Heart right ventricle (tissue), 16 donors: ENCODE measurements at regions not wholly inside any gene's neighbourhood (a gene's known extent, or its start where the extent isn't known, plus 50 kb on each side); places are given as distances from the start of the nearest gene placed in this dataset.

Experiments used
- ATAC-seq, 8 donors: fragments of 200-7000 bp; cut with Tn5 transposase; one replicate each; pipeline ENCODE4 v1.9.1; 2020; ENCODE audit warnings: mild to moderate bottlenecking in 8 of 8, moderate library complexity in 8 of 8, moderate number of reproducible peaks in 1 of 8
- DNase-seq, 2 donors: peaks; one replicate each; pipeline ENCODE4 v3.0.0-alpha.2; 2020
- H3K27ac ChIP-seq, 10 donors: fragments of 200-600 bp; sonication (generic) in 2 of 10; one replicate each; pipeline versions ENCODE4 v1.5.0 to v1.8.0; 2020 to 2022; ENCODE audit warnings: mild to moderate bottlenecking in 3 of 10
- H3K27me3 ChIP-seq, 7 donors: fragments of 200-600 bp; one replicate each; pipeline ENCODE4 v1.8.0; 2021 to 2022; ENCODE audit warnings: mild to moderate bottlenecking in 2 of 7
- H3K36me3 ChIP-seq, 9 donors: fragments of 200-600 bp; sonication (generic) in 1 of 9; one replicate each; pipeline versions ENCODE4 v1.5.0 to v1.8.0; 2020 to 2022; ENCODE audit warnings: mild to moderate bottlenecking in 2 of 9
- H3K4me1 ChIP-seq, 9 donors: fragments of 200-600 bp; sonication (generic) in 1 of 9; one replicate each; pipeline versions ENCODE4 v1.5.0 to v1.8.0; 2020 to 2022; ENCODE audit warnings: mild to moderate bottlenecking in 4 of 9
- H3K4me3 ChIP-seq, 10 donors: fragments of 200-600 bp; sonication (generic) in 2 of 10; one replicate each; pipeline versions ENCODE4 v1.5.0 to v1.8.0; 2020 to 2022; ENCODE audit warnings: mild to moderate bottlenecking in 7 of 10, moderate library complexity in 2 of 10
- H3K9me3 ChIP-seq, 11 donors: fragments of 200-600 bp in 10 of 11; sonication (generic) in 2 of 11; one replicate each; pipeline versions ENCODE4 v1.5.0 to v1.8.0; 2013 to 2022; ENCODE audit warnings: mild to moderate bottlenecking in 2 of 11, control low read depth in 1 of 11, moderate library complexity in 1 of 11
- WGBS, 2 donors: extraction: QIAGEN DNeasy Blood & Tissue Kit; methylation state at CpG; one replicate each; pipeline ENCODE4 v1.1.7; 2013; ENCODE audit warnings: inconsistent platforms in 1 of 2; 5-methylcytosine and 5-hydroxymethylcytosine counted together
- intact Hi-C, 10 donors: fragments of 100-400 bp; cut with DNase I; formaldehyde crosslinking; loops; one replicate each; pipeline versions ENCODE4 v1.11.1 to v1.14.2; 2022
- TF ChIP-seq, protein P1 (sequence below), 9 donors: fragments of 200-600 bp; sonication (generic) in 2 of 9; IDR thresholded peaks; one replicate each; pipeline versions ENCODE4 v1.5.0 to v1.8.0; 2021 to 2022; ENCODE audit warnings: antibody characterized with exemption in 9 of 9, mild to moderate bottlenecking in 5 of 9, moderate library complexity in 1 of 9
- donor health status: Arrhythmogenic right ventricular cardiomyopathy.
- donor health status: ischemic (EF 13 %, LVEDD 7.1; RV severe dilation, severe dysfunction).
- donor health status: healthy with polysubstance abuse.
- donor health status: DM: no; HTN: yes; CAD: no.
- donor health status: DM: no; HTN: no; CAD: no.
- donor health status: ischemic (EF 25% LVEDD 6.9; RV normal size, moderate dysfunction).
- donor health status: ischemic (EF 25% LVEDD 5.7; RV mildly dilated, moderate dysfunction).
- donor health status: healthy.
- donor health status: DM: yes; HTN: yes; CAD: no.
- donor health status: Ischemic cardiomyopathy.
- donor health status: ischemic (EF 35%, LVEDD 5.7; RV mildly dilated, moderate dysfunction).
- donor health status: nonischemic (EF 11% LVEDD 7.7; RV severe dilation, severe dysfunction).
- donor health status: DM: yes; HTN: yes; CAD: no.
- donor health status: PGD.
- donor health status: ischemic (EF 29% LVEDD 5.4; RV normal size, mild dysfunction).
- donor health status: nonischemic (EF 23%, LVEDD 6.1; RV moderate dilation, normal function).

GRCh38 chr2:146523196-146523595, 1321.6 kb upstream of the ACVR2A start:
- H3K9me3 ChIP-seq: no peaks in the 10 kb centered on the region
- TF ChIP-seq, protein P1, sequence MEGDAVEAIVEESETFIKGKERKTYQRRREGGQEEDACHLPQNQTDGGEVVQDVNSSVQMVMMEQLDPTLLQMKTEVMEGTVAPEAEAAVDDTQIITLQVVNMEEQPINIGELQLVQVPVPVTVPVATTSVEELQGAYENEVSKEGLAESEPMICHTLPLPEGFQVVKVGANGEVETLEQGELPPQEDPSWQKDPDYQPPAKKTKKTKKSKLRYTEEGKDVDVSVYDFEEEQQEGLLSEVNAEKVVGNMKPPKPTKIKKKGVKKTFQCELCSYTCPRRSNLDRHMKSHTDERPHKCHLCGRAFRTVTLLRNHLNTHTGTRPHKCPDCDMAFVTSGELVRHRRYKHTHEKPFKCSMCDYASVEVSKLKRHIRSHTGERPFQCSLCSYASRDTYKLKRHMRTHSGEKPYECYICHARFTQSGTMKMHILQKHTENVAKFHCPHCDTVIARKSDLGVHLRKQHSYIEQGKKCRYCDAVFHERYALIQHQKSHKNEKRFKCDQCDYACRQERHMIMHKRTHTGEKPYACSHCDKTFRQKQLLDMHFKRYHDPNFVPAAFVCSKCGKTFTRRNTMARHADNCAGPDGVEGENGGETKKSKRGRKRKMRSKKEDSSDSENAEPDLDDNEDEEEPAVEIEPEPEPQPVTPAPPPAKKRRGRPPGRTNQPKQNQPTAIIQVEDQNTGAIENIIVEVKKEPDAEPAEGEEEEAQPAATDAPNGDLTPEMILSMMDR (IDR thresholded peaks at IDR 0.05): peak in 6 of 9 donors; percentile 6 to 46 (median 29)
- no peak overlapping the region for H3K4me3 ChIP-seq
- H3K27me3 ChIP-seq: peaks cover 0 to 6% (median 0%) of the 10 kb centered on the region in 7 donors
- no peak for DNase-seq
- 72 to 85% methylated on average over 1 of the region's 1 CpG for WGBS, 2 donors
- no peak for ATAC-seq
- no peak overlapping the region for H3K27ac ChIP-seq
- intact Hi-C loops: no loop called here
- no peaks in the 10 kb centered on the region for H3K4me1 ChIP-seq
- H3K36me3 ChIP-seq: no peaks in the 10 kb centered on the region

GRCh38 chr2:146506851-146507250, 1338.0 kb upstream of the ACVR2A start:
- Histone ChIP-seq H3K27ac (no peak overlapping the region), H3K4me1 (no peaks in the 10 kb centered on the region), H3K27me3 (no peaks in the 10 kb centered on the region), H3K36me3 (no peaks in the 10 kb centered on the region), H3K4me3 (no peak overlapping the region), H3K9me3 (no peaks in the 10 kb centered on the region)
- ATAC-seq (no peak), DNase-seq (no peak)
- TF ChIP-seq, protein P1 (IDR thresholded peaks at IDR 0.05): no peak
- intact Hi-C loops: no loop called here

DNA sequence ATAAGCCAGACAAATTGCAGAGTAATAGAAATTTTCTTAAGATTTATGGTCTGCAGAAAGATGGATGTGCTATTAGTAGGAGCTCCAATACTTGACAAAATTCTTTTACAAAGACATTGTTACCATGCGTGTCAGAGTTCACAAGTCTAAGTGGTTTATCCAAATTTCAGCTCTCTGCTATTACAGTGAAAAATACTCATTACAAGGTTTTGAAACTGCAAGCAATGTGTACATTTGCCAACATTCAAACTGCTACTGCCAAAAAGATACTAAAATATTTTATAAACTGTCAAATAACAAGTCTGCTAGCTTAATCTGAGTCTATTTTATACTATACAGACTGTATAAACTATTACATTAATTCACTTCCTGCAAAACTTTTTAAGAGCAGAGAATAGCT, 1341.5 kb upstream of the ACVR2A start:
- WGBS, 2 donors: 74% methylated on average over 1 of the region's 1 CpG
- Histone ChIP-seq H3K36me3 (no peaks in the 10 kb centered on the region), H3K27ac (no peak overlapping the region), H3K27me3 (no peaks in the 10 kb centered on the region), H3K9me3 (no peaks in the 10 kb centered on the region), H3K4me3 (no peak overlapping the region), H3K4me1 (no peaks in the 10 kb centered on the region)
- TF ChIP-seq, protein P1 (IDR thresholded peaks at IDR 0.05): no peak
- DNase-seq: no peak
- ATAC-seq: no peak
- intact Hi-C loops: no loop called here

DNA sequence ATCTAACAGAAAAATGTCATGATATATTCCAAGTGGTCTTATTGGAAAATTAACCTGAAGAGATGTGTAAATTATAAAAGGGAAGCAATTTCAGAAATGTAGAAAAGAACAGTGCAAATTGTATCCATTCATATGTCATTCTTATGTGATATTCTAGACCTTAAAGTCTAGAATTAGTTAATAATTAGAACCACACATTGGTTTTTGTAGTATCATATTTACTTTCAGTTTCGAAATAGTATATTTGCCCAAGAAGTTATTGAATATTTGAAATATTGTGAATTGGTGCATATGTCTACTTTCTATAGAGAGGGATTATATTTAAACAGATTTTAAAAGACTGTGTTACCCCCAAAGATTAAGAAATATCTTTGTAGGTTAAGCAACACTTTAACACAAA, 1348.6 kb upstream of the ACVR2A start:
- Histone ChIP-seq H3K36me3 (no peaks in the 10 kb centered on the region), H3K4me1 (no peaks in the 10 kb centered on the region), H3K27ac (no peak overlapping the region), H3K9me3 (peaks cover 0 to 10% (median 0%) of the 10 kb centered on the region in 11 donors), H3K4me3 (no peak overlapping the region), H3K27me3 (no peaks in the 10 kb centered on the region)
- TF ChIP-seq, protein P1 (IDR thresholded peaks at IDR 0.05): no peak
- no peak for DNase-seq
- ATAC-seq: no peak
- intact Hi-C loops: no loop called here
- 51 to 91% methylated on average over 1 of the region's 1 CpG for WGBS, 2 donors

DNA sequence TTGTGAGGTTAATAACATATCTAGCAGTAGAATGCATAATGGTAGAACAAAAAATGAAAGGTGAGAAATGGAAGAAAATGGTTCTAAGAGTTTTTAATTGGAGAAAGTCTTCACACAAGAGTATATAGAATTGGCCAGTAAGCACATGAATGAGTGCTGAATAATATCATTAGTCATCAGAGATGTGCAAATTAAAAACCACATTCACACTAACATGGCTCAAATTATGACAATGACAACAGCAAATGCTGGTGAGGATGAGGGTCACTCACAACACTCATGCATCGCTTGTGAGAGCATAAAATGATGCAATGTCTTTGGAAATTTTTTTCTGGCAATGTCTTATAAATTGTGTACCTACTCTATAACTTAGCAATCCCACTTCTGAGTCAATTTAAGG, 1355.4 kb upstream of the ACVR2A start:
- peaks cover 0 to 5% (median 0%) of the 10 kb centered on the region in 11 donors for H3K9me3 ChIP-seq
- H3K36me3 ChIP-seq: no peaks in the 10 kb centered on the region
- H3K27ac ChIP-seq: no peak overlapping the region
- WGBS, 2 donors: 93 to 95% methylated on average over 1 of the region's 1 CpG
- H3K27me3 ChIP-seq: no peaks in the 10 kb centered on the region
- intact Hi-C loops: no loop called here
- H3K4me1 ChIP-seq: no peaks in the 10 kb centered on the region
- ATAC-seq (no peak), DNase-seq (no peak)
- TF ChIP-seq, protein P1 (IDR thresholded peaks at IDR 0.05): no peak
- H3K4me3 ChIP-seq: no peak overlapping the region
